SK-N-SH treated with all-trans-retinoic acid at 6 μM for 48 hours (cell line): ENCODE measurements at regions not wholly inside any gene's neighbourhood (a gene's known extent, or its start where the extent isn't known, plus 50 kb on each side); places are given as distances from the start of the nearest gene placed in this dataset.

Experiments used
- ARNTL ChIP-seq: fragments of 450-650 bp; formaldehyde crosslinking; IDR thresholded peaks from 2 replicates; pipeline ENCODE4 v1.5.0; 2020; ENCODE audit warnings: low read depth, mild to moderate bottlenecking, moderate library complexity, borderline replicate concordance
- OSR1 ChIP-seq: fragments of 250-450 bp; sonication (Bioruptor Pico); IDR thresholded peaks from 2 replicates; pipeline ENCODE4 v1.8.0; 2022; ENCODE audit warnings: moderate library complexity, mild to moderate bottlenecking, inconsistent platforms
- PATZ1 ChIP-seq: fragments of 250-450 bp; sonication (Bioruptor Pico); IDR thresholded peaks from 2 replicates; pipeline ENCODE4 v1.8.0; 2020; ENCODE audit warnings: mild to moderate bottlenecking, moderate library complexity, borderline replicate concordance
- RARB ChIP-seq: fragments of 250-450 bp; sonication (Bioruptor Pico); IDR thresholded peaks from 2 replicates; pipeline ENCODE4 v1.8.0; 2021; ENCODE audit warnings: mild to moderate bottlenecking, moderate library complexity
- TCF4 ChIP-seq: fragments of 250-450 bp; sonication (Bioruptor Pico); IDR thresholded peaks from 2 replicates; pipeline ENCODE4 v1.8.0; 2021; ENCODE audit warnings: mild to moderate bottlenecking, moderate library complexity, borderline replicate concordance
- TOX ChIP-seq: fragments of 250-450 bp; sonication (Bioruptor Pico); IDR thresholded peaks from 2 replicates; pipeline ENCODE4 v1.8.0; 2021; ENCODE audit warnings: mild to moderate bottlenecking, moderate library complexity, borderline replicate concordance
- ZFP30 ChIP-seq: fragments of 450-650 bp; formaldehyde crosslinking; IDR thresholded peaks from 2 replicates; pipeline ENCODE4 v1.5.0; 2022; ENCODE audit warnings: mild to moderate bottlenecking, moderate library complexity
- ZNF565 ChIP-seq: fragments of 450-650 bp; formaldehyde crosslinking; conservative IDR thresholded peaks from 2 replicates; pipeline ENCODE4 v1.5.0; 2020; ENCODE audit warnings: low read depth, mild to moderate bottlenecking, moderate library complexity
- ZNF8 ChIP-seq: fragments of 450-650 bp; formaldehyde crosslinking; IDR thresholded peaks from 2 replicates; pipeline ENCODE4 v1.5.0; 2020; ENCODE audit warnings: mild to moderate bottlenecking, moderate library complexity
- TF ChIP-seq, protein P1 (sequence below): fragments of 250-450 bp; sonication (Bioruptor Pico); IDR thresholded peaks from 2 replicates; pipeline ENCODE4 v1.8.0; 2021; ENCODE audit warnings: low read depth, mild to moderate bottlenecking, moderate library complexity, borderline replicate concordance
- TF ChIP-seq, protein P2 (sequence below): fragments of 250-450 bp; sonication (Bioruptor Pico); IDR thresholded peaks from 2 replicates; pipeline ENCODE4 v1.5.0; 2020; ENCODE audit warnings: mild to moderate bottlenecking, moderate library complexity

- TF ChIP-seq PATZ1 (CRISPR knock-in tag) = no peak
- TF ChIP-seq ZNF565 (CRISPR knock-in tag) = no peak
- no peak for TF ChIP-seq OSR1
- TF ChIP-seq RARB (CRISPR knock-in tag) = no peak
- no peak for TF ChIP-seq ZFP30
- no peak for TF ChIP-seq TCF4
- TF ChIP-seq ARNTL (CRISPR knock-in tag) = no peak
- no peak for TF ChIP-seq ZNF8 (CRISPR knock-in tag)
- TF ChIP-seq, protein P1, sequence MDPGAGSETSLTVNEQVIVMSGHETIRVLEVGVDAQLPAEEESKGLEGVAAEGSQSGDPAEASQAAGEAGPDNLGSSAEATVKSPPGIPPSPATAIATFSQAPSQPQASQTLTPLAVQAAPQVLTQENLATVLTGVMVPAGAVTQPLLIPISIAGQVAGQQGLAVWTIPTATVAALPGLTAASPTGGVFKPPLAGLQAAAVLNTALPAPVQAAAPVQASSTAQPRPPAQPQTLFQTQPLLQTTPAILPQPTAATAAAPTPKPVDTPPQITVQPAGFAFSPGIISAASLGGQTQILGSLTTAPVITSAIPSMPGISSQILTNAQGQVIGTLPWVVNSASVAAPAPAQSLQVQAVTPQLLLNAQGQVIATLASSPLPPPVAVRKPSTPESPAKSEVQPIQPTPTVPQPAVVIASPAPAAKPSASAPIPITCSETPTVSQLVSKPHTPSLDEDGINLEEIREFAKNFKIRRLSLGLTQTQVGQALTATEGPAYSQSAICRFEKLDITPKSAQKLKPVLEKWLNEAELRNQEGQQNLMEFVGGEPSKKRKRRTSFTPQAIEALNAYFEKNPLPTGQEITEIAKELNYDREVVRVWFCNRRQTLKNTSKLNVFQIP (CRISPR knock-in tag) = no peak
- TF ChIP-seq TOX = no peak
- TF ChIP-seq, protein P2, sequence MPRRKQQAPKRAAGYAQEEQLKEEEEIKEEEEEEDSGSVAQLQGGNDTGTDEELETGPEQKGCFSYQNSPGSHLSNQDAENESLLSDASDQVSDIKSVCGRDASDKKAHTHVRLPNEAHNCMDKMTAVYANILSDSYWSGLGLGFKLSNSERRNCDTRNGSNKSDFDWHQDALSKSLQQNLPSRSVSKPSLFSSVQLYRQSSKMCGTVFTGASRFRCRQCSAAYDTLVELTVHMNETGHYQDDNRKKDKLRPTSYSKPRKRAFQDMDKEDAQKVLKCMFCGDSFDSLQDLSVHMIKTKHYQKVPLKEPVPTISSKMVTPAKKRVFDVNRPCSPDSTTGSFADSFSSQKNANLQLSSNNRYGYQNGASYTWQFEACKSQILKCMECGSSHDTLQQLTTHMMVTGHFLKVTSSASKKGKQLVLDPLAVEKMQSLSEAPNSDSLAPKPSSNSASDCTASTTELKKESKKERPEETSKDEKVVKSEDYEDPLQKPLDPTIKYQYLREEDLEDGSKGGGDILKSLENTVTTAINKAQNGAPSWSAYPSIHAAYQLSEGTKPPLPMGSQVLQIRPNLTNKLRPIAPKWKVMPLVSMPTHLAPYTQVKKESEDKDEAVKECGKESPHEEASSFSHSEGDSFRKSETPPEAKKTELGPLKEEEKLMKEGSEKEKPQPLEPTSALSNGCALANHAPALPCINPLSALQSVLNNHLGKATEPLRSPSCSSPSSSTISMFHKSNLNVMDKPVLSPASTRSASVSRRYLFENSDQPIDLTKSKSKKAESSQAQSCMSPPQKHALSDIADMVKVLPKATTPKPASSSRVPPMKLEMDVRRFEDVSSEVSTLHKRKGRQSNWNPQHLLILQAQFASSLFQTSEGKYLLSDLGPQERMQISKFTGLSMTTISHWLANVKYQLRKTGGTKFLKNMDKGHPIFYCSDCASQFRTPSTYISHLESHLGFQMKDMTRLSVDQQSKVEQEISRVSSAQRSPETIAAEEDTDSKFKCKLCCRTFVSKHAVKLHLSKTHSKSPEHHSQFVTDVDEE (CRISPR knock-in tag) = no peak
Measured at GRCh38 chr2:12008425-12009061, 262.1 kb downstream of the LPIN1 start.
